Cardiac muscle cell (in vitro differentiated cells and primary cell): ENCODE measurements at regions not wholly inside any gene's neighbourhood (a gene's known extent, or its start where the extent isn't known, plus 50 kb on each side); places are given as distances from the start of the nearest gene placed in this dataset.
"Not testable (repeated sequence)": the region's sequence is repeated elsewhere in the genome, so short reads cannot be mapped to it uniquely, and the experiment has no call there.

Source experiments
- DNase-seq, 2 donors: peaks; one replicate each; pipeline versions ENCODE4 v3.0.0 to v3.0.0-alpha.2; 2010 to 2017; ENCODE audit warnings: low read depth in 1 of 2, low spot score in 1 of 2
- H3K27ac ChIP-seq: fragments of 200-600 bp; sonication (generic); 2 replicates; pipeline ENCODE4 v1.5.1; 2016
- H3K27me3 ChIP-seq: fragments of 200-600 bp; sonication (generic); 2 replicates; pipeline ENCODE4 v1.6.0; 2016; ENCODE audit warnings: control low read depth
- H3K36me3 ChIP-seq: fragments of 200-600 bp; sonication (generic); 2 replicates; pipeline ENCODE4 v1.5.1; 2016; ENCODE audit warnings: control low read depth
- H3K4me1 ChIP-seq: fragments of 200-600 bp; sonication (generic); 2 replicates; pipeline ENCODE4 v1.8.1; 2017; ENCODE audit warnings: low read depth, mild to moderate bottlenecking, mixed run types
- H3K4me3 ChIP-seq: fragments of 200-600 bp; sonication (generic); 2 replicates; pipeline ENCODE4 v1.5.1; 2016; ENCODE audit warnings: mild to moderate bottlenecking
- H3K9me3 ChIP-seq: fragments of 200-600 bp; sonication (generic); 2 replicates; pipeline ENCODE4 v1.5.1; 2017; ENCODE audit warnings: low read depth, mild to moderate bottlenecking, control low read depth
- CTCF ChIP-seq: IDR thresholded peaks from 2 replicates; pipeline ENCODE4 v1.5.1; 2012; ENCODE audit warnings: low read depth, mild to moderate bottlenecking, low read length

DNA sequence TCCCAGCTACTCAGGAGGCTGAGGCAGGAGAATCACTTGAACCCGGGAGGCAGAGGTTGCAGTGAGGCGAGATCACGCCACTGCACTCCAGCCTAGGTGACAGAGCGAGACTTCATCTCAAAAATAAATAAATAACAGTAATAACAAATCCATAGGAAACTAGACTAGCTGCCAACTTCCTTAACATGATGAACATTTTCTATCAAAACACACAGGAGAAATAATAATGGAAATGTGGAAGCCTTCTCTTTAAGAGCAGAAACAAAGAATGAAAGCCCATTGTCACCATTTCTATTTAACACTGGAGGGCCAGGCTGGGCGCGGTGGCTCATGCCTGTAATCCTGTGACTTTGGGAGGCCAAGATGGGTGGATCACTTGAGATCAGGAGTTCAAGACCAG lies 56.7 kb upstream of the SMURF2 start:
- H3K4me1 ChIP-seq, H3K4me3 ChIP-seq, H3K36me3 ChIP-seq, H3K27ac ChIP-seq, H3K9me3 ChIP-seq, H3K27me3 ChIP-seq, DNase-seq: not testable (repeated sequence)

DNA sequence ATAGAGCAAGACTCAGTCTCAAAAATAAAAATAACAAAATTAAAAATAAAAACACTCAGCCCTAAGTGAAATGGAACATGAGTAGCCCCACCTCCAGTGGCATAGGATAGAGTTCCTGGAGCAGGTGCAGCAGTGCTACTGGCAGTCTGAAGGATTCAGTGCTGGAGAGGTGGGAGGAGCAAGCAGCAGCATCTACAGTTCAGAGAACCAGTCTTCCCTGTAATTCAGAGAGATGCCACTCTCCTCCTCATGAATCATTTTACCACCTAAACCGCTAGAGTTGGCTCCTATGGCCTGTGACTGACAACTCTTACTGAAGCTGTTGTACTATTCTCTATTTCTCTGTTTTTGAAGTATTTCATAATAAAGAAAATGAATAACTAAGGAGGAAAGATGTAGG lies 56.0 kb upstream of the SMURF2 start:
- Histone ChIP-seq H3K27ac (no peak overlapping the region), H3K9me3 (no peaks in the 10 kb centered on the region), H3K27me3 (no peaks in the 10 kb centered on the region), H3K36me3 (no peaks in the 10 kb centered on the region), H3K4me3 (no peak overlapping the region), H3K4me1 (no peaks in the 10 kb centered on the region)
- DNase-seq, result no peak
- no peak for TF ChIP-seq CTCF

DNA sequence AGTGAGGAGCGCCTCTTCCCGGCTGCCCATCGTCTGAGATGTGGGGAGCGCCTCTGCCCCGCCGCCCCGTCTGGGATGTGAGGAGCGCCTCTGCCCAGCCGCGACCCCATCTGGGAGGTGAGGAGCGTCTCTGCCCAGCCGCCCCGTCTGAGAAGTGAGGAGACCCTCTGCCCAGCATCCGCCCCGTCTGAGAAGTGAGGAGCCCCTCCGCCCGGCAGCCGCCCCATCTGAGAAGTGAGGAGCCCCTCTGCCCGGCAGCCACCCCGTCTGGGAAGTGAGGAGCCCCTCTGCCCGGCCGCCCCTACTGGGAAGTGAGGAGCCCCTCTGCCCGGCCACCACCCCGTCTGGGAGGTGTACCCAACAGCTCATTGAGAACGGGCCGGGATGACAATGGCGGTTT lies 54.4 kb upstream of the SMURF2 start:
- H3K9me3 ChIP-seq, H3K4me3 ChIP-seq, H3K27ac ChIP-seq, H3K27me3 ChIP-seq, H3K36me3 ChIP-seq, H3K4me1 ChIP-seq, DNase-seq: not testable (repeated sequence)

- not testable (repeated sequence) for H3K36me3 ChIP-seq, H3K9me3 ChIP-seq, H3K4me3 ChIP-seq, DNase-seq, H3K27ac ChIP-seq, H3K27me3 ChIP-seq, H3K4me1 ChIP-seq
Measured at GRCh38 chr17:64713786-64714185, 51.7 kb upstream of the SMURF2 start.

- H3K27me3 ChIP-seq, H3K27ac ChIP-seq, H3K9me3 ChIP-seq, H3K36me3 ChIP-seq, H3K4me3 ChIP-seq, DNase-seq, H3K4me1 ChIP-seq: not testable (repeated sequence)
- TF ChIP-seq CTCF, result peak; percentile 24
Measured at GRCh38 chr17:64712557-64713351, 50.6 kb upstream of the SMURF2 start.
